ENCODE measurements at regions not wholly inside any gene's neighbourhood (a gene's known extent, or its start where the extent isn't known, plus 50 kb on each side); places are given as distances from the start of the nearest gene placed in this dataset.

DNA sequence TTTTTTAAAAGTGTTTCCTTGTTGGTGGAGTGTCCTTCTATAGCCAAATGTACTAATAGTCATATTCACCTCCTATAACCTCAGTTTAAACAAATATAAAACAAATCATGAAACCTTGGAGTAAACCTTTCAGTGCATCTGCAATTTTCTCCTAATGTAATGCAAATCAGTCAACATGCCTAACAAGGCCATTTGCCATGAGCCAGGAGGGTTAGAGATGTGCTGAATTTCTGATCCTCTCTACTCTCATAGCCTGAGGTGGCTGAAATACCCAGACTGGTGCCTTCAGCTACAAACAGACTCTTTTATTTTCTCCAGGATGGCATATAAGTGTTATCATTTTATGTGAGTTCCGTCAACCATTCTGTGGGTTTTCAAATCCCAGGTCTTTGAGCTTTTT, 908.1 kb downstream of the GALC start:
- POLR2A ChIA-PET: no interaction called here
- no peak overlapping the region for H2AFZ ChIP-seq (ENCODE audit: low read length)

DNA sequence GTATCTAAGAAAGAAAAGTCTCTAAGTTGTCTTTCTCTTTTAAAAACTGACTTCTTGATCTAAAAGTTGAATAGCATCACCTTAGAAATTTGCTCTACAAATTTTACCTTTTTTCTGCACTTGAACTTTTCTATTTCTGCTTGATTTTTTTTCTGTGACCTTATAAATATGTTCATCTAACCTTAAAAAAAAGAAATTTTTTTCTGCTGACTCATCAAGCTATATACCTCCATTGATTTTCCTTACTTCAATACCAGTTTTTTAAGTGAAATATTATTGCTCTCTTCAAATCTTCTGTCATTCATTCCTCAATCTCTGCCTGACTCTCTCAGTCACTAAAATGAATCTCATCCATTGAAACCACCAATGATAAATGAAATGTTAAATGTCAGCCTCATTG, 910.1 kb downstream of the GALC start:
- FAIRE-seq (no peak), ATAC-seq (no peak), DNase-seq (ENCODE audit: low spot score) (no peak)
- Histone ChIP-seq H3K4me3 (replicated peaks in 1 of 3; ENCODE audit: insufficient read depth in 1 of 3, low read depth in 2 of 3, low read length in 3 of 3) (no peak overlapping the region), H3K79me2 (ENCODE audit: insufficient read depth, low read length) (no peaks in the 10 kb centered on the region), H3K27ac (ENCODE audit: extremely low read length, insufficient read depth, low read length) (no peak overlapping the region), H3K9ac (ENCODE audit: insufficient read depth, low read depth, low read length) (no peak overlapping the region), H4K20me1 (ENCODE audit: insufficient read depth, low read length) (no peaks in the 10 kb centered on the region), H3K9me3 (ENCODE audit: low read length) (no peaks in the 10 kb centered on the region), H2AFZ (ENCODE audit: low read length) (no peak overlapping the region), H3K27me3 (ENCODE audit: control insufficient read depth in 1 of 2, insufficient read depth in 2 of 2, low read length in 2 of 2) (no peaks in the 10 kb centered on the region), H3K4me1 (ENCODE audit: insufficient read depth, low read length) (no peaks in the 10 kb centered on the region), H3K4me2 (ENCODE audit: low read depth, low read length) (no peak overlapping the region), H3K36me3 (replicated peaks in 1 of 2; ENCODE audit: control insufficient read depth in 1 of 2, insufficient read depth in 2 of 2, low read length in 2 of 2) (no peaks in the 10 kb centered on the region)
- intact Hi-C loops (cut with micrococcal nuclease; ENCODE audit: unreplicated experiment): no loop called here
- ChIA-PET CTCF (ENCODE audit: low intra/inter-chr PET ratio, low total read pairs) (no interaction called here), POLR2A (no interaction called here)
- in situ Hi-C loops (cut with HindIII; ENCODE audit: extremely low pct_ligation_motif_present, low pct_unique_long_range_greater_than_20kb): no loop called here
- BruUV-seq (replicated peaks): no TSS peak
- TF ChIP-seq TBP (CRISPR knock-in tag; IDR thresholded peaks at IDR 0.05): no peak
- TF ChIP-seq, protein P1, sequence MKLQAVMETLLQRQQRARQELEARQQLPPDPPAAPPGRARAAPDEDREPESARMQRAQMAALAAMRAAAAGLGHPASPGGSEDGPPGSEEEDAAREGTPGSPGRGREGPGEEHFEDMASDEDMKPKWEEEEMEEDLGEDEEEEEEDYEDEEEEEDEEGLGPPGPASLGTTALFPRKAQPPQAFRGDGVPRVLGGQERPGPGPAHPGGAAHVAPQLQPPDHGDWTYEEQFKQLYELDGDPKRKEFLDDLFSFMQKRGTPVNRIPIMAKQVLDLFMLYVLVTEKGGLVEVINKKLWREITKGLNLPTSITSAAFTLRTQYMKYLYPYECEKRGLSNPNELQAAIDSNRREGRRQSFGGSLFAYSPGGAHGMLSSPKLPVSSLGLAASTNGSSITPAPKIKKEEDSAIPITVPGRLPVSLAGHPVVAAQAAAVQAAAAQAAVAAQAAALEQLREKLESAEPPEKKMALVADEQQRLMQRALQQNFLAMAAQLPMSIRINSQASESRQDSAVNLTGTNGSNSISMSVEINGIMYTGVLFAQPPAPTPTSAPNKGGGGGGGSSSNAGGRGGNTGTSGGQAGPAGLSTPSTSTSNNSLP (IDR thresholded peaks at IDR 0.05; ENCODE audit: low read depth, low read length): no peak
- no peak for TF ChIP-seq MXD4 (CRISPR knock-in tag; IDR thresholded peaks at IDR 0.05)
- TF ChIP-seq ZNF264 (CRISPR knock-in tag; IDR thresholded peaks at IDR 0.05): no peak
- TF ChIP-seq ZBTB1 (CRISPR knock-in tag; IDR thresholded peaks at IDR 0.05; ENCODE audit: borderline replicate concordance): no peak
- TF ChIP-seq, protein P2, sequence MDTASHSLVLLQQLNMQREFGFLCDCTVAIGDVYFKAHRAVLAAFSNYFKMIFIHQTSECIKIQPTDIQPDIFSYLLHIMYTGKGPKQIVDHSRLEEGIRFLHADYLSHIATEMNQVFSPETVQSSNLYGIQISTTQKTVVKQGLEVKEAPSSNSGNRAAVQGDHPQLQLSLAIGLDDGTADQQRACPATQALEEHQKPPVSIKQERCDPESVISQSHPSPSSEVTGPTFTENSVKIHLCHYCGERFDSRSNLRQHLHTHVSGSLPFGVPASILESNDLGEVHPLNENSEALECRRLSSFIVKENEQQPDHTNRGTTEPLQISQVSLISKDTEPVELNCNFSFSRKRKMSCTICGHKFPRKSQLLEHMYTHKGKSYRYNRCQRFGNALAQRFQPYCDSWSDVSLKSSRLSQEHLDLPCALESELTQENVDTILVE (CRISPR knock-in tag; IDR thresholded peaks at IDR 0.05): no peak
- peak; percentile 90 for TF ChIP-seq MAFF (IDR thresholded peaks at IDR 0.05; ENCODE audit: low read depth, low read length)
- peak; percentile 87 to 97 for TF ChIP-seq MAFK (conservative IDR thresholded peaks at IDR 0.05 in 1 of 2, IDR thresholded peaks at IDR 0.05 in 1 of 2; ENCODE audit: low read length in 2 of 2)

More for the DNA sequence above, 908.1 kb downstream of the GALC start:
- H3K9ac ChIP-seq (ENCODE audit: insufficient read depth, low read depth, low read length): no peak overlapping the region
- DNase-seq (ENCODE audit: low spot score) (no peak), ATAC-seq (no peak), FAIRE-seq (no peak)
- no peaks in the 10 kb centered on the region for H3K27me3 ChIP-seq (ENCODE audit: control insufficient read depth in 1 of 2, insufficient read depth in 2 of 2, low read length in 2 of 2)
- no peak overlapping the region for H3K4me2 ChIP-seq (ENCODE audit: low read depth, low read length)
- H3K36me3 ChIP-seq (replicated peaks in 1 of 2; ENCODE audit: control insufficient read depth in 1 of 2, insufficient read depth in 2 of 2, low read length in 2 of 2): no peaks in the 10 kb centered on the region
- H3K79me2 ChIP-seq (ENCODE audit: insufficient read depth, low read length): no peaks in the 10 kb centered on the region
- TF ChIP-seq, protein P3, sequence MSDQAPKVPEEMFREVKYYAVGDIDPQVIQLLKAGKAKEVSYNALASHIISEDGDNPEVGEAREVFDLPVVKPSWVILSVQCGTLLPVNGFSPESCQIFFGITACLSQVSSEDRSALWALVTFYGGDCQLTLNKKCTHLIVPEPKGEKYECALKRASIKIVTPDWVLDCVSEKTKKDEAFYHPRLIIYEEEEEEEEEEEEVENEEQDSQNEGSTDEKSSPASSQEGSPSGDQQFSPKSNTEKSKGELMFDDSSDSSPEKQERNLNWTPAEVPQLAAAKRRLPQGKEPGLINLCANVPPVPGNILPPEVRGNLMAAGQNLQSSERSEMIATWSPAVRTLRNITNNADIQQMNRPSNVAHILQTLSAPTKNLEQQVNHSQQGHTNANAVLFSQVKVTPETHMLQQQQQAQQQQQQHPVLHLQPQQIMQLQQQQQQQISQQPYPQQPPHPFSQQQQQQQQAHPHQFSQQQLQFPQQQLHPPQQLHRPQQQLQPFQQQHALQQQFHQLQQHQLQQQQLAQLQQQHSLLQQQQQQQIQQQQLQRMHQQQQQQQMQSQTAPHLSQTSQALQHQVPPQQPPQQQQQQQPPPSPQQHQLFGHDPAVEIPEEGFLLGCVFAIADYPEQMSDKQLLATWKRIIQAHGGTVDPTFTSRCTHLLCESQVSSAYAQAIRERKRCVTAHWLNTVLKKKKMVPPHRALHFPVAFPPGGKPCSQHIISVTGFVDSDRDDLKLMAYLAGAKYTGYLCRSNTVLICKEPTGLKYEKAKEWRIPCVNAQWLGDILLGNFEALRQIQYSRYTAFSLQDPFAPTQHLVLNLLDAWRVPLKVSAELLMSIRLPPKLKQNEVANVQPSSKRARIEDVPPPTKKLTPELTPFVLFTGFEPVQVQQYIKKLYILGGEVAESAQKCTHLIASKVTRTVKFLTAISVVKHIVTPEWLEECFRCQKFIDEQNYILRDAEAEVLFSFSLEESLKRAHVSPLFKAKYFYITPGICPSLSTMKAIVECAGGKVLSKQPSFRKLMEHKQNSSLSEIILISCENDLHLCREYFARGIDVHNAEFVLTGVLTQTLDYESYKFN (CRISPR knock-in tag; conservative IDR thresholded peaks at IDR 0.05): no peak
- no peak for TF ChIP-seq ZNF550 (CRISPR knock-in tag; IDR thresholded peaks at IDR 0.05; ENCODE audit: borderline replicate concordance)
- 0% methylated on average over 1 of the region's 1 CpG for WGBS (ENCODE audit: low lambda C conversion rate)
- intact Hi-C loops (cut with micrococcal nuclease; ENCODE audit: unreplicated experiment): no loop called here
- no TSS peak for BruUV-seq (replicated peaks)
- no peak overlapping the region for H3K27ac ChIP-seq (ENCODE audit: extremely low read length, insufficient read depth, low read length)
- in situ Hi-C loops (cut with HindIII; ENCODE audit: extremely low pct_ligation_motif_present, low pct_unique_long_range_greater_than_20kb): no loop called here
- H3K4me3 ChIP-seq (replicated peaks in 1 of 3; ENCODE audit: insufficient read depth in 1 of 3, low read depth in 2 of 3, low read length in 3 of 3): no peak overlapping the region
- H3K4me1 ChIP-seq (ENCODE audit: insufficient read depth, low read length): no peaks in the 10 kb centered on the region
- CTCF ChIA-PET (ENCODE audit: low intra/inter-chr PET ratio, low total read pairs): no interaction called here
- H4K20me1 ChIP-seq (ENCODE audit: insufficient read depth, low read length): no peaks in the 10 kb centered on the region
- no peaks in the 10 kb centered on the region for H3K9me3 ChIP-seq (ENCODE audit: low read length)
